HCT116 (cell line): ENCODE measurements at regions not wholly inside any gene's neighbourhood (a gene's known extent, or its start where the extent isn't known, plus 50 kb on each side); places are given as distances from the start of the nearest gene placed in this dataset.
A peak's percentile ranks its signal among the peaks of the same experiment; 100 is the strongest.

Source experiments
- ATAC-seq: fragments of 200-7000 bp; cut with Tn5 transposase; 2 replicates; pipeline ENCODE4 v1.9.1; 2020; ENCODE audit warnings: mild to moderate bottlenecking, moderate library complexity
- BruUV-seq: library from RNA; stranded (reverse); fragments of 400-500 nt; replicated peaks from 2 replicates; lab custom pipeline; 2021; lab: Mats Ljungman, UMichigan
- CTCF ChIA-PET: fragments of 300-600 bp; sonication (Branson Sonifier 250); formaldehyde crosslinking; loops from one replicate; lab custom pipeline; 2021; ENCODE audit warnings: antibody characterized with exemption; lab: Charles Lee
- POLR2A ChIA-PET: fragments of 300-600, 350-600 bp; sonication (Branson Sonifier 250); formaldehyde crosslinking; loops from one replicate; lab custom pipeline; 2021; ENCODE audit warnings: antibody characterized with exemption; lab: Charles Lee
- RAD21 ChIA-PET, 2 experiments: fragments of 300-600 bp; sonication (Branson Sonifier 250); formaldehyde crosslinking; loops; one replicate each; lab custom pipeline; 2023; ENCODE audit warnings: low total read pairs in 2 of 2; ENCODE audit not compliant: uncharacterized antibody in 2 of 2, unreplicated experiment in 2 of 2, low non-redundant PET in 1 of 2; lab: Charles Lee
- DNase-seq: peaks from one replicate; pipeline ENCODE4 v3.0.0-alpha.2; 2010; ENCODE audit warnings: low read depth, low spot score
- H2AFZ ChIP-seq: fragments of 200-600 bp; shearing (Covaris generic), sonication (generic); 2 replicates; pipeline ENCODE4 v1.6.1; 2017; ENCODE audit warnings: low read depth, mixed run types, mixed read lengths, antibody characterized with exemption, low read length; ENCODE audit not compliant: poor library complexity, severe bottlenecking
- H3K27ac ChIP-seq: 2 replicates; pipeline ENCODE4 v1.5.1; 2012; ENCODE audit warnings: low read depth, low read length
- H3K27me3 ChIP-seq: fragments of 200-600 bp; sonication (generic); 2 replicates; pipeline ENCODE4 v1.6.1; 2016; ENCODE audit warnings: mixed run types, low read length, mixed read lengths; ENCODE audit not compliant: insufficient read depth
- H3K36me3 ChIP-seq, 2 experiments: fragments of 200-500 bp in 1 of 2; fragments of 200-600 bp in 1 of 2; sonication (Bioruptor generic) in 1 of 2; sonication (generic) in 1 of 2; 2 replicates each; pipeline versions ENCODE4 v1.5.1 to v1.6.1; 2014 to 2016; ENCODE audit warnings: low read length in 2 of 2, inconsistent platforms in 1 of 2, mixed read lengths in 1 of 2, mixed run types in 1 of 2; ENCODE audit not compliant: insufficient read depth in 2 of 2, control insufficient read depth in 1 of 2
- H3K4me1 ChIP-seq, 2 experiments: fragments of 200-600 bp in 1 of 2; sonication (generic) in 1 of 2; 2 replicates each; pipeline versions ENCODE4 v1.5.1 to v1.6.1; 2012 to 2017; ENCODE audit warnings: low read length in 2 of 2, inconsistent platforms in 1 of 2, mild to moderate bottlenecking in 1 of 2, mixed read lengths in 1 of 2, mixed run types in 1 of 2, moderate library complexity in 1 of 2; ENCODE audit not compliant: insufficient read depth in 2 of 2, control insufficient read depth in 1 of 2
- H3K4me2 ChIP-seq: fragments of 200-600 bp; sonication (generic); 2 replicates; pipeline ENCODE4 v1.6.1; 2017; ENCODE audit warnings: mixed run types, low read length, mixed read lengths
- H3K4me3 ChIP-seq, 2 experiments: fragments of 200-600 bp in 1 of 2; sonication (generic) in 1 of 2; replicated peaks in 1 of 2; 2 replicates each; pipeline ENCODE4 v1.5.1; 2011 to 2016; ENCODE audit warnings: low read length in 2 of 2, control low read depth in 1 of 2, low read depth in 1 of 2, mild to moderate bottlenecking in 1 of 2, mixed read lengths in 1 of 2, mixed run types in 1 of 2
- H3K79me2 ChIP-seq: fragments of 200-600 bp; sonication (generic); 2 replicates; pipeline ENCODE4 v1.6.1; 2017; ENCODE audit warnings: mild to moderate bottlenecking, mixed run types, low read length, moderate library complexity, mixed read lengths; ENCODE audit not compliant: insufficient read depth
- H3K9ac ChIP-seq: fragments of 200-600 bp; sonication (generic); 2 replicates; pipeline ENCODE4 v1.6.1; 2016; ENCODE audit warnings: low read length, mixed read lengths
- H3K9me2 ChIP-seq: fragments of 200-600 bp; sonication (generic), shearing (Covaris generic); 2 replicates; pipeline ENCODE4 v1.6.1; 2017; ENCODE audit warnings: mixed run types, mild to moderate bottlenecking, moderate library complexity; ENCODE audit not compliant: insufficient read depth
- H3K9me3 ChIP-seq, 2 experiments: fragments of 200-500 bp in 1 of 2; fragments of 200-600 bp in 1 of 2; sonication (Bioruptor generic) in 1 of 2; sonication (generic) in 1 of 2; 2 replicates each; pipeline ENCODE4 v1.6.1; 2014 to 2017; ENCODE audit warnings: low read length in 2 of 2, mixed read lengths in 2 of 2, inconsistent platforms in 1 of 2, low read depth in 1 of 2, mild to moderate bottlenecking in 1 of 2, mixed run types in 1 of 2, moderate library complexity in 1 of 2; ENCODE audit not compliant: control insufficient read depth in 1 of 2, insufficient read depth in 1 of 2
- H4K20me1 ChIP-seq: fragments of 200-600 bp; sonication (generic), shearing (Covaris generic); 2 replicates; pipeline ENCODE4 v1.6.1; 2017; ENCODE audit warnings: mixed run types, mild to moderate bottlenecking, moderate library complexity; ENCODE audit not compliant: insufficient read depth
- CBX3 ChIP-seq: IDR thresholded peaks from 2 replicates; pipeline ENCODE4 v1.6.1; 2012; ENCODE audit warnings: low read depth
- CEBPB ChIP-seq: IDR thresholded peaks from 2 replicates; pipeline ENCODE4 v1.6.1; 2012; ENCODE audit warnings: low read depth
- CTCF ChIP-seq, 3 experiments: fragments of 200-600 bp in 1 of 3; sonication (generic) in 1 of 3; IDR thresholded peaks in 2 of 3; conservative IDR thresholded peaks in 1 of 3; 2 replicates each; pipeline ENCODE4 v1.5.1; 2012 to 2017; ENCODE audit warnings: low read depth in 2 of 3, low read length in 2 of 3, antibody characterized with exemption in 1 of 3, borderline replicate concordance in 1 of 3, control low read depth in 1 of 3, mild to moderate bottlenecking in 1 of 3, mixed read lengths in 1 of 3, mixed run types in 1 of 3, moderate library complexity in 1 of 3; ENCODE audit not compliant: insufficient read depth in 1 of 3
- EGR1 ChIP-seq: IDR thresholded peaks from 2 replicates; pipeline ENCODE4 v1.6.1; 2012; ENCODE audit warnings: low read depth
- ELF1 ChIP-seq: IDR thresholded peaks from 2 replicates; pipeline ENCODE4 v1.6.1; 2012; ENCODE audit warnings: low read depth, borderline replicate concordance
- EZH2phosphoT487 ChIP-seq: fragments of 200-600 bp; IDR thresholded peaks from 2 replicates; pipeline ENCODE4 v1.6.1; 2018; ENCODE audit warnings: antibody characterized with exemption, borderline replicate concordance
- POLR2A ChIP-seq: IDR thresholded peaks from 2 replicates; pipeline ENCODE4 v1.7.0; 2011; ENCODE audit warnings: borderline replicate concordance; ENCODE audit not compliant: insufficient read depth, insufficient read length; ENCODE audit errors: extremely low read depth
- REST ChIP-seq: IDR thresholded peaks from 2 replicates; pipeline ENCODE4 v1.6.1; 2012; ENCODE audit warnings: low read depth
- SP1 ChIP-seq: IDR thresholded peaks from 2 replicates; pipeline ENCODE4 v1.6.1; 2012; ENCODE audit warnings: low read depth
- TCF7L2 ChIP-seq: IDR thresholded peaks from 2 replicates; pipeline ENCODE4 v1.7.0; 2011; ENCODE audit warnings: borderline replicate concordance, inconsistent platforms; ENCODE audit not compliant: insufficient read depth, insufficient read length; ENCODE audit errors: extremely low read depth
- YY1 ChIP-seq: IDR thresholded peaks from 2 replicates; pipeline ENCODE4 v1.6.1; 2011; ENCODE audit warnings: low read length, low read depth, moderate library complexity, mild to moderate bottlenecking; ENCODE audit not compliant: insufficient replicate concordance; ENCODE audit errors: extremely low read depth
- ZFX ChIP-seq: fragments of 450-650 bp; IDR thresholded peaks from 2 replicates; pipeline ENCODE4 v1.6.1; 2017
- intact Hi-C: fragments of 100-400 bp; cut with micrococcal nuclease; formaldehyde crosslinking; loops from 2 replicates; pipeline ENCODE4 v1.10.0; 2022
- TF ChIP-seq, protein P1 (sequence below): IDR thresholded peaks from 2 replicates; pipeline ENCODE4 v1.6.1; 2011; ENCODE audit warnings: mild to moderate bottlenecking, low read length, moderate library complexity; ENCODE audit not compliant: insufficient replicate concordance; ENCODE audit errors: extremely low read depth
- TF ChIP-seq, protein P2 (sequence below): IDR thresholded peaks from 2 replicates; pipeline ENCODE4 v1.6.1; 2012

DNA sequence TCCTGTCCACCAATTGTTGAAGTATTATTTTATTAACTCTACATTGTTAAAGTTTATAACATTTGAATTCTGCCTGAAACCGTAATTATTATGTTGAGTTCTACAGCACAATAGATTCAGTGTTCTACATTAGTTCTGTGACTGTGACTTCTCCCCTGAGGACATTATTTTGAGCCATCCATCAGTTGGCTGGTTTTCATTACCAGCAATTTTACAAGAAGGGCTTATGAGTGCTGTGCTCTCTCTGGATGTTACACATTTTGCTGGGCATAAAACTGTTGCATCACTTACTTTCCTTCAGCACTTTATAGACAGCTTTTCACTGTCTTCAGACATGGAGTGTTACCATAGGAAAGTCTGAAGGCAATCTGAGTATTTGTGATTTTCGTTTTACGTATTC is 118.2 kb upstream of the KITLG start:
- Histone ChIP-seq H3K9ac (no peak overlapping the region), H3K9me3 (peaks cover 4 to 8% of the 10 kb centered on the region in 2 experiments; a peak in 1 of 4 replicates), H3K4me3 (no peak overlapping the region), H3K4me1 (no peaks in the 10 kb centered on the region), H3K4me2 (no peak overlapping the region), H3K36me3 (no peaks in the 10 kb centered on the region; a peak in 1 of 4 replicates), H3K27ac (no peak overlapping the region), H3K27me3 (no peaks in the 10 kb centered on the region), H2AFZ (peak overlapping the region; percentile 89), H3K79me2 (no peaks in the 10 kb centered on the region), H3K9me2 (no peaks in the 10 kb centered on the region), H4K20me1 (no peaks in the 10 kb centered on the region)
- intact Hi-C loops = no loop called here
- ChIA-PET RAD21 (no interaction called here), POLR2A (no interaction called here), CTCF (no interaction called here)
- BruUV-seq = no TSS peak
- TF ChIP-seq, protein P1, sequence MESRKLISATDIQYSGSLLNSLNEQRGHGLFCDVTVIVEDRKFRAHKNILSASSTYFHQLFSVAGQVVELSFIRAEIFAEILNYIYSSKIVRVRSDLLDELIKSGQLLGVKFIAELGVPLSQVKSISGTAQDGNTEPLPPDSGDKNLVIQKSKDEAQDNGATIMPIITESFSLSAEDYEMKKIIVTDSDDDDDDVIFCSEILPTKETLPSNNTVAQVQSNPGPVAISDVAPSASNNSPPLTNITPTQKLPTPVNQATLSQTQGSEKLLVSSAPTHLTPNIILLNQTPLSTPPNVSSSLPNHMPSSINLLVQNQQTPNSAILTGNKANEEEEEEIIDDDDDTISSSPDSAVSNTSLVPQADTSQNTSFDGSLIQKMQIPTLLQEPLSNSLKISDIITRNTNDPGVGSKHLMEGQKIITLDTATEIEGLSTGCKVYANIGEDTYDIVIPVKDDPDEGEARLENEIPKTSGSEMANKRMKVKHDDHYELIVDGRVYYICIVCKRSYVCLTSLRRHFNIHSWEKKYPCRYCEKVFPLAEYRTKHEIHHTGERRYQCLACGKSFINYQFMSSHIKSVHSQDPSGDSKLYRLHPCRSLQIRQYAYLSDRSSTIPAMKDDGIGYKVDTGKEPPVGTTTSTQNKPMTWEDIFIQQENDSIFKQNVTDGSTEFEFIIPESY = no peak
- no peak for TF ChIP-seq CTCF (IDR thresholded peaks at IDR 0.05 in 2 of 3, conservative IDR thresholded peaks at IDR 0.05 in 1 of 3; ENCODE audit: borderline replicate concordance in 1 of 3, insufficient read depth in 1 of 3, low read depth in 2 of 3, low read length in 2 of 3)
- TF ChIP-seq ZFX = no peak
- no peak for TF ChIP-seq ELF1
- TF ChIP-seq, protein P2, sequence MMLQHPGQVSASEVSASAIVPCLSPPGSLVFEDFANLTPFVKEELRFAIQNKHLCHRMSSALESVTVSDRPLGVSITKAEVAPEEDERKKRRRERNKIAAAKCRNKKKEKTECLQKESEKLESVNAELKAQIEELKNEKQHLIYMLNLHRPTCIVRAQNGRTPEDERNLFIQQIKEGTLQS = no peak
- no peak for TF ChIP-seq YY1
- no peak for TF ChIP-seq TCF7L2
- TF ChIP-seq POLR2A = no peak
- TF ChIP-seq CEBPB = no peak
- no peak for TF ChIP-seq CBX3
- TF ChIP-seq EGR1 = no peak
- TF ChIP-seq REST = no peak
- TF ChIP-seq EZH2phosphoT487 = no peak
- no peak for TF ChIP-seq SP1
- no peak for DNase-seq
- no peak for ATAC-seq
